H1 (cell line): ENCODE measurements at regions not wholly inside any gene's neighbourhood (a gene's known extent, or its start where the extent isn't known, plus 50 kb on each side); places are given as distances from the start of the nearest gene placed in this dataset.

Source experiments
- CTCF ChIA-PET: fragments of 300-600 bp; sonication (Branson Sonifier 250); formaldehyde crosslinking; loops from one replicate; lab custom pipeline; 2021; ENCODE audit not compliant: partially characterized antibody; lab: Charles Lee
- POLR2A ChIA-PET: fragments of 300-600 bp; sonication (Branson Sonifier 250); formaldehyde crosslinking; loops from one replicate; lab custom pipeline; 2021; ENCODE audit warnings: inconsistent platforms; ENCODE audit not compliant: partially characterized antibody; lab: Charles Lee
- DNase-seq, 2 experiments: peaks; one replicate each; pipeline versions ENCODE4 v3.0.0 to v3.0.0-alpha.2; 2010 to 2022; ENCODE audit warnings: low spot score in 2 of 2, low read depth in 1 of 2, mixed read lengths in 1 of 2
- FAIRE-seq: peaks from 2 replicates; lab custom pipeline; 2011; peaks lifted over from hg19 to GRCh38; lab: Jason Lieb, UNC
- H2AFZ ChIP-seq: 2 replicates; pipeline ENCODE4 v1.8.1; 2012; ENCODE audit warnings: low read length, inconsistent platforms
- H2AK5ac ChIP-seq: 2 replicates; pipeline ENCODE4 v1.6.1; 2013; ENCODE audit warnings: low read depth, low read length
- H2BK120ac ChIP-seq: replicated peaks from 2 replicates; pipeline ENCODE3; 2013; ENCODE audit warnings: low read depth, low read length, inconsistent platforms
- H2BK12ac ChIP-seq: 2 replicates; pipeline ENCODE4 v1.6.1; 2013; ENCODE audit warnings: low read depth, low read length
- H2BK15ac ChIP-seq: 2 replicates; pipeline ENCODE4 v1.6.1; 2013; ENCODE audit warnings: low read length
- H2BK20ac ChIP-seq: 2 replicates; pipeline ENCODE4 v1.6.1; 2013; ENCODE audit warnings: low read length
- H2BK5ac ChIP-seq: 2 replicates; pipeline ENCODE4 v1.6.1; 2013; ENCODE audit warnings: low read depth, low read length
- H3K14ac ChIP-seq: 2 replicates; pipeline ENCODE4 v1.6.1; 2013; ENCODE audit warnings: inconsistent platforms; ENCODE audit not compliant: insufficient read length
- H3K18ac ChIP-seq: 2 replicates; pipeline ENCODE4 v1.6.1; 2013; ENCODE audit warnings: low read length; ENCODE audit errors: extremely low read depth
- H3K23ac ChIP-seq: 2 replicates; pipeline ENCODE4 v1.6.1; 2013; ENCODE audit warnings: inconsistent platforms; ENCODE audit not compliant: insufficient read length
- H3K23me2 ChIP-seq: 2 replicates; pipeline ENCODE4 v1.6.1; 2013; ENCODE audit warnings: low read depth, low read length
- H3K27ac ChIP-seq: 2 replicates; pipeline ENCODE4 v1.6.1; 2011; ENCODE audit warnings: low read depth, low read length, inconsistent platforms
- H3K27me3 ChIP-seq, 4 experiments: replicated peaks in 1 of 4; 1 replicate in 1 of 4; 2 replicates in 3 of 4; pipeline versions ENCODE4 v1.6.1 to v1.8.1; 2011 to 2013; ENCODE audit warnings: low read length in 3 of 4, mild to moderate bottlenecking in 3 of 4, inconsistent platforms in 2 of 4, mixed read lengths in 2 of 4, moderate library complexity in 1 of 4; ENCODE audit not compliant: control insufficient read depth in 3 of 4, insufficient read depth in 3 of 4; ENCODE audit errors: extremely low read depth in 1 of 4
- H3K36me3 ChIP-seq, 4 experiments: 2 replicates each; pipeline versions ENCODE4 v1.6.1 to v1.8.1; 2011 to 2013; ENCODE audit warnings: mild to moderate bottlenecking in 4 of 4, low read length in 3 of 4, moderate library complexity in 2 of 4, control low read depth in 1 of 4, inconsistent platforms in 1 of 4; ENCODE audit not compliant: insufficient read depth in 4 of 4, control insufficient read depth in 2 of 4
- H3K4ac ChIP-seq: replicated peaks from 2 replicates; pipeline ENCODE3; 2013; ENCODE audit warnings: low read length, low read depth, mixed read lengths, inconsistent platforms; ENCODE audit not compliant: insufficient read length
- H3K4me1 ChIP-seq, 4 experiments: replicated peaks in 1 of 4; 1 replicate in 1 of 4; 2 replicates in 3 of 4; pipeline versions ENCODE4 v1.6.1 to v1.8.1; 2011 to 2013; ENCODE audit warnings: low read length in 3 of 4, inconsistent platforms in 2 of 4, mixed read lengths in 1 of 4; ENCODE audit not compliant: insufficient read depth in 4 of 4, control insufficient read depth in 3 of 4
- H3K4me2 ChIP-seq, 2 experiments: 2 replicates each; pipeline versions ENCODE4 v1.6.1 to v1.8.1; 2011 to 2013; ENCODE audit warnings: low read depth in 2 of 2, low read length in 2 of 2, control low read depth in 1 of 2, inconsistent platforms in 1 of 2, mild to moderate bottlenecking in 1 of 2; ENCODE audit not compliant: insufficient read depth in 1 of 2
- H3K4me3 ChIP-seq, 4 experiments: fragments of 200-600, 300-600 bp in 1 of 4; sonication (generic), shearing (Covaris generic), sonication (Bioruptor Twin) in 1 of 4; 2 replicates each; pipeline versions ENCODE4 v1.5.1 to v1.8.1; 2011 to 2016; ENCODE audit warnings: low read length in 4 of 4, low read depth in 3 of 4, control low read depth in 2 of 4, inconsistent platforms in 2 of 4, mild to moderate bottlenecking in 2 of 4, mixed read lengths in 1 of 4, moderate library complexity in 1 of 4; ENCODE audit not compliant: insufficient read depth in 2 of 4; ENCODE audit errors: extremely low read depth in 1 of 4
- H3K56ac ChIP-seq: replicated peaks from 2 replicates; pipeline ENCODE3; 2013; ENCODE audit warnings: low read depth, mild to moderate bottlenecking, mixed read lengths, low read length, inconsistent platforms; ENCODE audit not compliant: insufficient read length
- H3K79me1 ChIP-seq: 2 replicates; pipeline ENCODE4 v1.6.1; 2013; ENCODE audit warnings: low read depth, low read length, control low read depth
- H3K79me2 ChIP-seq, 2 experiments: 2 replicates each; pipeline versions ENCODE4 v1.6.1 to v1.8.1; 2012 to 2013; ENCODE audit warnings: low read length in 2 of 2, mild to moderate bottlenecking in 2 of 2, inconsistent platforms in 1 of 2; ENCODE audit not compliant: insufficient read depth in 2 of 2, control insufficient read depth in 1 of 2
- H3K9ac ChIP-seq, 4 experiments: replicated peaks in 1 of 4; 1 replicate in 1 of 4; 2 replicates in 3 of 4; pipeline versions ENCODE4 v1.6.1 to v1.8.1; 2011 to 2013; ENCODE audit warnings: low read depth in 3 of 4, low read length in 3 of 4, control low read depth in 2 of 4, mild to moderate bottlenecking in 2 of 4, moderate library complexity in 2 of 4, inconsistent platforms in 1 of 4; ENCODE audit errors: extremely low read depth in 1 of 4
- H3K9me3 ChIP-seq, 2 experiments: 2 replicates each; pipeline versions ENCODE4 v1.6.1 to v1.8.1; 2012 to 2013; ENCODE audit warnings: mild to moderate bottlenecking in 2 of 2, moderate library complexity in 2 of 2, control low read depth in 1 of 2, inconsistent platforms in 1 of 2, low read depth in 1 of 2, low read length in 1 of 2, mixed read lengths in 1 of 2; ENCODE audit not compliant: insufficient read depth in 2 of 2
- H4K20me1 ChIP-seq, 2 experiments: replicated peaks in 1 of 2; 2 replicates each; pipeline versions ENCODE3 to v1.8.1; 2011 to 2013; ENCODE audit warnings: inconsistent platforms in 2 of 2, low read length in 2 of 2, mild to moderate bottlenecking in 1 of 2; ENCODE audit not compliant: insufficient read depth in 2 of 2, control insufficient read depth in 1 of 2
- H4K5ac ChIP-seq: 2 replicates; pipeline ENCODE4 v1.6.1; 2013; ENCODE audit warnings: low read length, low read depth, mixed read lengths, inconsistent platforms; ENCODE audit not compliant: insufficient read length
- H4K8ac ChIP-seq: 2 replicates; pipeline ENCODE4 v1.8.0; 2013; ENCODE audit warnings: mild to moderate bottlenecking, moderate library complexity, low read length, inconsistent platforms; ENCODE audit not compliant: insufficient read depth; ENCODE audit errors: extremely low read depth
- H4K91ac ChIP-seq: replicated peaks from 2 replicates; pipeline ENCODE3; 2013; ENCODE audit warnings: low read length, mixed read lengths, inconsistent platforms; ENCODE audit not compliant: insufficient read length
- E2F6 ChIP-seq: IDR thresholded peaks from 2 replicates; pipeline ENCODE4 v1.6.1; 2012; ENCODE audit warnings: inconsistent platforms
- ZNF274 ChIP-seq: IDR thresholded peaks from 2 replicates; pipeline ENCODE4 v1.7.0; 2012; ENCODE audit warnings: low read length, borderline replicate concordance; ENCODE audit errors: extremely low read depth
- WGBS, 2 experiments: shearing (Covaris generic) in 1 of 2; methylation state at CpG; one replicate each; pipeline versions ENCODE4 v1.1.6 to v1.1.7; 2013 to 2015; ENCODE audit warnings: low lambda C conversion rate in 2 of 2, mixed read lengths in 2 of 2, inconsistent platforms in 1 of 2, low coverage in 1 of 2, missing lambda C conversion rate in 1 of 2; ENCODE audit not compliant: insufficient replicate concordance in 2 of 2, insufficient coverage in 1 of 2, insufficient read length in 1 of 2; ENCODE audit errors: extremely low coverage in 1 of 2, missing lambda C conversion rate in 1 of 2; 5-methylcytosine and 5-hydroxymethylcytosine counted together

GRCh38 chr2:161061786-161062185 lies 98.4 kb upstream of the TANK start:
- no peak overlapping the region for H4K5ac ChIP-seq
- no peaks in the 10 kb centered on the region for H3K27me3 ChIP-seq
- no peak overlapping the region for H3K27ac ChIP-seq
- ChIA-PET POLR2A (no interaction called here), CTCF (interaction anchor here (0.7 to 1.5 kb wide), 6 partner anchors 57 to 1943 kb away, joined by 3 to 7 read pairs (median 4); no protein-coding TSS in a partner anchor)
- no peak overlapping the region for H2BK5ac ChIP-seq
- H3K23ac ChIP-seq: no peak overlapping the region
- H3K14ac ChIP-seq: no peak overlapping the region
- H3K36me3 ChIP-seq: no peaks in the 10 kb centered on the region
- no peak overlapping the region for H3K4me3 ChIP-seq
- no peak for FAIRE-seq
- no peak overlapping the region for H2BK20ac ChIP-seq
- H3K23me2 ChIP-seq: no peaks in the 10 kb centered on the region
- H3K18ac ChIP-seq: no peak overlapping the region
- no peak overlapping the region for H4K8ac ChIP-seq
- H3K9me3 ChIP-seq: no peaks in the 10 kb centered on the region
- no peak overlapping the region for H2BK120ac ChIP-seq
- H4K91ac ChIP-seq: no peak overlapping the region
- H3K79me2 ChIP-seq: no peaks in the 10 kb centered on the region
- H3K4me1 ChIP-seq: peaks cover 0 to 5% (median 0%) of the 10 kb centered on the region in 4 experiments; a peak in 2 of 7 replicates
- TF ChIP-seq E2F6: no peak
- TF ChIP-seq ZNF274: no peak
- no peaks in the 10 kb centered on the region for H3K79me1 ChIP-seq
- H3K9ac ChIP-seq: no peak overlapping the region
- H2AK5ac ChIP-seq: no peak overlapping the region
- DNase-seq: no peak
- H3K4me2 ChIP-seq: no peak overlapping the region
- H4K20me1 ChIP-seq: no peaks in the 10 kb centered on the region
- no peak overlapping the region for H3K56ac ChIP-seq
- no peak overlapping the region for H2BK15ac ChIP-seq
- no peak overlapping the region for H2BK12ac ChIP-seq
- H3K4ac ChIP-seq: no peak overlapping the region
- no peak overlapping the region for H2AFZ ChIP-seq
- 92% methylated on average over 4 of the region's 4 CpGs; no CpG with 5 or more reads in 1 of the 2 experiments for WGBS, 2 experiments
